ENCODE measurements at regions not wholly inside any gene's neighbourhood (a gene's known extent, or its start where the extent isn't known, plus 50 kb on each side); places are given as distances from the start of the nearest gene placed in this dataset.

DNA sequence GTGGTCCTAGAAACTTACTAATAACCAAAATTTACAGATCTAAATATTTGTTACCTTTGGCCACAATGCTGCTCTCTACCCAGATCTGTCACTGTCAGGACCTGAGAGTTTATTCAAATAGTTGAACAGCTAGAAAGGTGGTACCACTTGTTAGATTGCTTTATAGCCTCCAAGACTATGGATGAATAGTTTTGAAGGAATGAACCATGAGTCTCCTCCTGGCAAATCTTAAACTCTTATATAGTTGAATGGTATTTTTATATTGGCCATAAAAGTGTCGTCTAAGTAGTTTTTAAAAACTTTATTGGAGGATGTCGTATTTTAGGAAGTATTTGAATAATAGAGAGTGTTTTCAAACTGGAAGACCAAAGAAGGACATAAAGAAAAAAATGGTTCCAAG, 178.7 kb downstream of the AHR start:
- Mint-ChIP-seq H3K27ac (no peak overlapping the region), H3K4me3 (no peak overlapping the region), H3K27me3 (no peaks in the 10 kb centered on the region), H3K4me1 (no peaks in the 10 kb centered on the region), H3K36me3 (no peaks in the 10 kb centered on the region), H3K9me3 (no peaks in the 10 kb centered on the region)
- no peak for ATAC-seq (ENCODE audit: low read depth)
- no peak for DNase-seq (ENCODE audit: low spot score in 2 of 2)

DNA sequence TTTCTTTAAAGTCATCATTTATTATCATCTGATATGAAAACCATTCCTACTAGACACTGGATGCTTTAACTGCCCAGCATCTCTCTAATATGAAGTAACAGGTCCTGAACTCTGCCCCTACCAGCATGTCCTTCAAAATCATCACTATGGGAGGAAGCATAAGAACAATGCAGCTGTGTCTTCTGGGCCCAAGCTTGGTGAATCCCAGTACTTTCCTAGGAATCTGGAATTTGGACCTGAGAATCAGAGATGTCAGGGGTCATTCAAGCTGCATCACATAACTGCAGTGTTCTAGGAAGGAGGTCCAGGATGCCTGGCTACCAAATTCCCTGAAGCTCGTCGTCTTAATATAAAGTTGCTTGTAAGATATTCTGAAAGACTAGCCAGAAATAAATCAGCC, 182.7 kb downstream of the AHR start:
- Mint-ChIP-seq H3K27me3 (no peaks in the 10 kb centered on the region), H3K4me1 (no peaks in the 10 kb centered on the region), H3K36me3 (no peaks in the 10 kb centered on the region), H3K27ac (no peak overlapping the region), H3K4me3 (no peak overlapping the region), H3K9me3 (peaks cover 2% of the 10 kb centered on the region)
- DNase-seq (ENCODE audit: low spot score in 2 of 2) (no peak), ATAC-seq (ENCODE audit: low read depth) (no peak)

DNA sequence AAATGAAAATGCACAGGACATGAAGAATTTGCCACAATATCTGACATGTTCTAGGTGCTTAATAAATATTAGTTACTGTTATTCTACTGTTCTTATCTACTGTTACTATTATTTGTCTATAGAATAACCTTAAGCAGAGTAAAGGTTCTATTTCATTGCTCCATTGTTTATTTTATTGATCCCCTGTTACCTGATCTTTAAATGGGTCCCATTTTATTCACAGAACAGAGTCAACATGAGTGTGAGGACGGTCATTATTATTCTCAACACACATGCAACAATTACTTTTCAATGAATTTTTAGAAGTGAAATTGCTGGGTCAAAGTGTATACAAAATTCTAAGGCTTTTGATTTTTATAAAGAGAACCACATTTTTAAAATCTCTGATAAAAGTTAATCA, 186.9 kb downstream of the AHR start:
- Mint-ChIP-seq H3K4me3 (no peak overlapping the region), H3K9me3 (peaks cover 2% of the 10 kb centered on the region), H3K27me3 (no peaks in the 10 kb centered on the region), H3K4me1 (no peaks in the 10 kb centered on the region), H3K36me3 (no peaks in the 10 kb centered on the region), H3K27ac (no peak overlapping the region)
- DNase-seq (ENCODE audit: low spot score in 2 of 2): no peak
- no peak for ATAC-seq (ENCODE audit: low read depth)

DNA sequence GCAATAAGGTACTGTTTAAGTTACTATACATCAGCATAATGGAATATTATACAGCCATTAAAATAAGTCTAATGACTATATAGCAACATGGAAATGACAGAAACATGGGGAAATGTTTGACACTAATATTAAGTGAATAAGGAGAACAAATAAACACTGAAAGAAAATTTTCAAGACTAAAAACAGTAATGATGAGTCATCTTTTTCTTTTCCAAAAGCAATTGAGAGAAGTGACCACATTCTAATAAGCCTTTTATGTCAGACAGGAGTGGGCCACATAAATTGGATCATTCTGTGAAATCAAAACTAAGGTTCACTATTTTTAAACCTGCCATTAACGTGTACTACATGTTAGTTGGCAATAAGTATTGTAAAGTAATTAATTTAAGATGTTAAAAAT, 187.5 kb downstream of the AHR start:
- H3K27me3 Mint-ChIP-seq: no peaks in the 10 kb centered on the region
- no peaks in the 10 kb centered on the region for H3K36me3 Mint-ChIP-seq
- ATAC-seq (ENCODE audit: low read depth) (no peak), DNase-seq (ENCODE audit: low spot score in 2 of 2) (no peak)
- H3K4me1 Mint-ChIP-seq: no peaks in the 10 kb centered on the region
- H3K4me3 Mint-ChIP-seq: no peak overlapping the region
- H3K27ac Mint-ChIP-seq: no peak overlapping the region
- H3K9me3 Mint-ChIP-seq: peaks cover 2% of the 10 kb centered on the region

DNA sequence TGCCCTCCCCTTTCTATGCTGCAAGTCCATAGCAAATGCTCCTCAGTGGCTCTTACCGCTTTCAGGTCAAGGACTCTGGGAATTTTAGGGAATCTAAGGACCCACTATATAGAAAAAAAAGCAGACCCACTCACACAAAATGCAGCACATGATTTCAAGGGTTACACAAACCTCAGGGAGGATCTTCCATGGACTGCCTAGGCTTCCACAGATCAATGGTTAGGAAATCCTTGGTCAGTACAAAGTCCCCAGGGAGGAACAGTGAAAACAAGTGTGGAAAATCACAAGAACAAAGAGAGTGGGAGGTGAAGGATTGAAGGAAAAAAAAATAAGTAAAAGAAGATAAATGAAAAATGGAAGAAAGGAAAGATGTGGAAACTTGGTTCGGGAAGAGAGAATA, 188.4 kb downstream of the AHR start:
- no peaks in the 10 kb centered on the region for H3K36me3 Mint-ChIP-seq
- no peaks in the 10 kb centered on the region for H3K27me3 Mint-ChIP-seq
- ATAC-seq (ENCODE audit: low read depth): no peak
- H3K4me1 Mint-ChIP-seq: no peaks in the 10 kb centered on the region
- H3K4me3 Mint-ChIP-seq: no peak overlapping the region
- H3K27ac Mint-ChIP-seq: no peak overlapping the region
- peaks cover 2% of the 10 kb centered on the region for H3K9me3 Mint-ChIP-seq
- no peak for DNase-seq (ENCODE audit: low spot score in 2 of 2)

DNA sequence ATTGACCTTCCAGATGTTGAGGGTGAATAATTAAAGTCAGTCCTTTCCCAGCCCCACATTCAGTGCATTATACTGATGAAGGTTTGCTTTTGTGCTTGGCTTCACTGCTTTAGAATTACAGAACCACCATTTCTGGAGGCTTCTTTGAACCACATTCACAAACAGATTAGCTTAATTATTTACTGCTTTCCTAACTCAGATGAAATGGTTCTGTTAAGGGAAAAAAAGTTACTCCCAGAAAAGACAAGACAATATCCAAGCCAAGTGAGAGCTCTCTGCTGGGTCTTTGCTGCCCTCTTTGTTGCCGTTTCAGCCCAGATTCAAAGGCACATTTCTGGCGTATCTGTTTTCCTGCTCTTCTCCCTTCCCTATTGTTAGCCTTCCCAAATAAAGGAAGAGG, 188.9 kb downstream of the AHR start:
- Mint-ChIP-seq H3K4me3 (no peak overlapping the region), H3K4me1 (no peaks in the 10 kb centered on the region), H3K27ac (no peak overlapping the region), H3K27me3 (no peaks in the 10 kb centered on the region), H3K36me3 (no peaks in the 10 kb centered on the region), H3K9me3 (peaks cover 2% of the 10 kb centered on the region)
- ATAC-seq (ENCODE audit: low read depth) (no peak), DNase-seq (ENCODE audit: low spot score in 2 of 2) (no peak)

DNA sequence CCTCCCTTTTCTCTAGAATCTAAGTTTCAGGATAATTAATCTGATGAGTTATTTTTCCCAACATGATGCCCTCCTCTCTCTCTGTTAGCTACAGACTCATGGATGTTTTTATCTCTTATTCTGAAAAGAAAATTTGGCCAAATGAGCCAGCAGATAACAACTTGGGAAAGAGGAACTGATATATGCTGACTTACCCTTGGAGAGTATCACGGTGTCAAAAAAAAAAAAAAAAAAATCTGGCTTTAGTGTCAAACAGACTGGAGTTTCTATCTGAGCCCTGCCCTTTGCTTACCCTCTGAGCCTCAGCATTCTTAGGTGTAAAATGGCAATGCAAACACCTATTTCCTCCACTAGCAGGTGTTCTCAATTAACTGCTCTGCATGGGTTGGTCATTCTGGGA, 190.4 kb downstream of the AHR start:
- no peak overlapping the region for H3K27ac Mint-ChIP-seq
- ATAC-seq (ENCODE audit: low read depth): no peak
- no peaks in the 10 kb centered on the region for H3K36me3 Mint-ChIP-seq
- no peak for DNase-seq (ENCODE audit: low spot score in 2 of 2)
- peaks cover 2% of the 10 kb centered on the region for H3K9me3 Mint-ChIP-seq
- H3K4me1 Mint-ChIP-seq: no peaks in the 10 kb centered on the region
- no peaks in the 10 kb centered on the region for H3K27me3 Mint-ChIP-seq
- no peak overlapping the region for H3K4me3 Mint-ChIP-seq

DNA sequence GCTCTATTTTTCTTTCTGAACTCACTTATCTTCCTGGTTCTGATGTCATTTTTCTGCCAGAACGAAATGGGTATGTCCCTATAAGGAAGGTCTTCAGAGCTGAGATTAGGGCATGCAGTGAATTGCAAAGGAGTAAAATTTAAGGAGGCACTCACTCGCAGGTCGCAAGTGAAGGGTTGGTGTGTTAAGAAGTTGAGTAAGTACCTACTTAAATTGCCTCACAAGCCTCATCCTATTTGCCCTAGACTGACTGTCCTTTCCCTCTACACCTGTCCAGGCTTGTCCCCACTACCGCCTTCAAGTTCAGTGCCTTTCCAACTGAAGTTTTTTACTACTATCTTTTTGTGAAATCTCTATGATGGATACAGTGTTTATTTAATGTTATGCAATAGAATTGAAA, 191.5 kb downstream of the AHR start:
- no peak for ATAC-seq (ENCODE audit: low read depth)
- Mint-ChIP-seq H3K9me3 (peaks cover 2% of the 10 kb centered on the region), H3K27ac (no peak overlapping the region), H3K27me3 (no peaks in the 10 kb centered on the region), H3K4me3 (no peak overlapping the region), H3K4me1 (no peaks in the 10 kb centered on the region), H3K36me3 (no peaks in the 10 kb centered on the region)
- DNase-seq (ENCODE audit: low spot score in 2 of 2): no peak

DNA sequence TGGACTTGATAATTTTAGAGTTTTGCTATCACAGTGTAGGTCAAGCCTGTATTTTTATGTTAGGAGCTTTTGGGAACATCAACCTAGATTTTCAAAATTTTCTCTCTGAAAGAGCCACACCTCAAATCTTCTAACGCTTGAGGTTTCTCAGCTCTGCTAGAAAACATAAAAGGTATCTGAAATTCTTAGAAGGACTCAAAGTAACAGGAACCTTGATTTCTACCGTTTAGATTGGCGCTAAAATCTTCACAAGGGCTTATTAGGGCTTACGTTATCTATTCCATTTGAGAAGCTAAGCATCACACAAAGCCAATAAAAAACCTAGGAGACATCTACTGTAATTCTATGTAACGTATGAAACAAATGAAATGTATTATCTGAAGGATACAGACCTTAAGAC, 192.4 kb downstream of the AHR start:
- Mint-ChIP-seq H3K9me3 (peaks cover under 1% of the 10 kb centered on the region), H3K27ac (no peak overlapping the region), H3K27me3 (no peaks in the 10 kb centered on the region), H3K36me3 (no peaks in the 10 kb centered on the region), H3K4me1 (no peaks in the 10 kb centered on the region), H3K4me3 (no peak overlapping the region)
- ATAC-seq (ENCODE audit: low read depth) (no peak), DNase-seq (ENCODE audit: low spot score in 2 of 2) (no peak)

DNA sequence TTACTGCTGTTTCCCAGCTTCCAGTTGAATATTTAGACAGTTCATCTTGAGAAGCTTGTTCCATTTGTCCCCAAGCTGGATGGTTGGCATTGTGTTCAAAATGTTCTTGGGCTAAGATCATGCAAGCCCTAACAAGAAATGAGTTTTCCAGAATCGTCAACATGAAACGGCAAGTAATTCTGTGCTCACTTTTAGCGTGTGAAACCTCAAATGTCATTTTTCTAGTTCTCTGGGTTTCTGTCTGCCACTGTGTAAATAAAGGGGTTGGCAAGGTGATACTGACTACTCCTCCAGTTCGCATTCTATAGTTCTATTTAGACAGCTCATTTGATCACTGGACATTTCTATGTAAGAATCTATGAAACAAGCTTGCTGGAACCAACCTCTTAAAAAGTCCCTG, 194.0 kb downstream of the AHR start:
- no peaks in the 10 kb centered on the region for H3K36me3 Mint-ChIP-seq
- ATAC-seq (ENCODE audit: low read depth): no peak
- H3K4me1 Mint-ChIP-seq: no peaks in the 10 kb centered on the region

DNA sequence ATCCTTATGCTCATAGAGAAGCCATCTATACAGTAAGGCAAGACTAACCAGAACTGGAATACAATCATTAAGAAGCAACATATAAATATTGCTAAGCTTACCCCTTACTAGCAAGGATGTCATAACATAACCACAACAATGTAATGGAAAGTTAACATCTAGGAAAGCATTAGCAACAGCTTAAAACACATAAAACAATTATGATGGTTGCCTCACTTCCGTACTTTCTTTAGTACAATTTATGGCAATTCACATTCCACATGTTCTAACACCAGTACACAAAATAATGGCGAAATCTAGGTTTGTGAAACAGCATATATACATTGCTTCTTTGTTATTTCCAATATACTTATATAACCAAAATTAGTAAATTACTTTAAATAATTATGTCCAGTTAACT, 195.0 kb downstream of the AHR start:
- Mint-ChIP-seq H3K9me3 (no peaks in the 10 kb centered on the region), H3K27ac (no peak overlapping the region), H3K36me3 (no peaks in the 10 kb centered on the region), H3K4me3 (no peak overlapping the region), H3K4me1 (peaks cover 3% of the 10 kb centered on the region), H3K27me3 (peaks cover 4% of the 10 kb centered on the region)
- ATAC-seq (ENCODE audit: low read depth): no peak
- no peak for DNase-seq (ENCODE audit: low spot score in 2 of 2)

More for the DNA sequence above, 194.0 kb downstream of the AHR start:
- Mint-ChIP-seq H3K9me3 (no peaks in the 10 kb centered on the region), H3K4me3 (no peak overlapping the region), H3K27ac (no peak overlapping the region), H3K27me3 (peaks cover 3% of the 10 kb centered on the region)
- no peak for DNase-seq (ENCODE audit: low spot score in 2 of 2)

DNA sequence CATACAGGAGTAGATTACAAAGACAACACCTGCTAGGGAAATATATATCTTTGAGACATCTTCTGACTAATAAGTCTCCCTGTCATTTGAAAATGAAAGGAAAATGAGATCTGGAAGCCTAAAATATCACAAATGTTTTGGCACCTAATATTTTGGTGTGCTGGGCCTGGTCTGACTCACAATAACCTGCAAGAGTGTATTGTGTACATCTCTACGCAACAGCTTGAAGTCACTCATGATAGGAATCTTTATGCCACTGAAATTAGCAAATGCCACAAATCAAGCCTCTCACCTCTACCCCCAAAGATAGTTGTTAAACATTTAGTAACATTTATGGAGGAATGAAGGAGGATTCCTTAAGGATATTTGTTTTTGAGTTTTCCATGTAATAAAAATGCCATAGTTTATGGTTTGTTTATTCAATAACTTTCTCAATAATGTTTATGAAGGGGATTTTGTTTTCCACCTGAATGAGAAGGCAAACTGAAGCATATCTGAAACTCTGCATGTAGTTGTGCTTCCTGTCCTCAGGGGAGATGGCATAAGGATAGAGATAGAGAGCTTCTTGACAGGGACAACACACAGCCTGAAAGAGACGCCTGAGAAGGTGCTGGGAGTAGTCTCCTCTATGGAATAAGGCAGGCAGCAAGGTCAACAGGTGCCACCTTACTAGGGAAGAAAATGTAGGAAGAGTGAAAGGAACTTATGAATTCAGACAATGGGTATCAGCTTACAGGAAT, 197.4 kb downstream of the AHR start:
- H3K9me3 Mint-ChIP-seq: no peaks in the 10 kb centered on the region
- no peaks in the 10 kb centered on the region for H3K36me3 Mint-ChIP-seq
- DNase-seq (ENCODE audit: low spot score in 2 of 2) (no peak), ATAC-seq (ENCODE audit: low read depth) (no peak)
- peaks cover 4% of the 10 kb centered on the region for H3K27me3 Mint-ChIP-seq
- no peak overlapping the region for H3K27ac Mint-ChIP-seq
- H3K4me3 Mint-ChIP-seq: no peak overlapping the region
- H3K4me1 Mint-ChIP-seq: peaks cover 3% of the 10 kb centered on the region

DNA sequence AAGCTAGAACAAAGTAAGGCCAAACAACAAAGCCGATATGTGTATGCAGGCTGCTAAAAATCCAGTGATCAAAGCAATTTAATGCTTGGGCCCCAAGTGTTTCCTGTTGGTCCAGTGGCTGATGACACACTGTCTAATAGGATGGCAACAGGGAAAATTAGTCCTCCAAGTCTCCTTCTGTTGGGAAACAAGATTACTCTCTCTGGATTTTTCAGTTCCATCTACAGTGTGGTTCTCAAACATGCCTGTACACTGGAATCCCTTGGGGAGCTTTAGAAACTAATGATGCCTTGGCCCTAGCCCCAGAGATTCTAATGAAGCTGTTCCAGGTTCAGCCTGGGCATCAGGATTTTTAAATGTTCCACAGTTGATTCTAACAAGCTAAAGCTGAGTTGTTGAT, 198.7 kb downstream of the AHR start:
- no peak overlapping the region for H3K4me3 Mint-ChIP-seq
- H3K27ac Mint-ChIP-seq: no peak overlapping the region
- no peaks in the 10 kb centered on the region for H3K9me3 Mint-ChIP-seq
- DNase-seq (ENCODE audit: low spot score in 2 of 2) (no peak), ATAC-seq (ENCODE audit: low read depth) (no peak)
- H3K27me3 Mint-ChIP-seq: peaks cover 4% of the 10 kb centered on the region
- peaks cover 3% of the 10 kb centered on the region for H3K4me1 Mint-ChIP-seq
- H3K36me3 Mint-ChIP-seq: no peaks in the 10 kb centered on the region

DNA sequence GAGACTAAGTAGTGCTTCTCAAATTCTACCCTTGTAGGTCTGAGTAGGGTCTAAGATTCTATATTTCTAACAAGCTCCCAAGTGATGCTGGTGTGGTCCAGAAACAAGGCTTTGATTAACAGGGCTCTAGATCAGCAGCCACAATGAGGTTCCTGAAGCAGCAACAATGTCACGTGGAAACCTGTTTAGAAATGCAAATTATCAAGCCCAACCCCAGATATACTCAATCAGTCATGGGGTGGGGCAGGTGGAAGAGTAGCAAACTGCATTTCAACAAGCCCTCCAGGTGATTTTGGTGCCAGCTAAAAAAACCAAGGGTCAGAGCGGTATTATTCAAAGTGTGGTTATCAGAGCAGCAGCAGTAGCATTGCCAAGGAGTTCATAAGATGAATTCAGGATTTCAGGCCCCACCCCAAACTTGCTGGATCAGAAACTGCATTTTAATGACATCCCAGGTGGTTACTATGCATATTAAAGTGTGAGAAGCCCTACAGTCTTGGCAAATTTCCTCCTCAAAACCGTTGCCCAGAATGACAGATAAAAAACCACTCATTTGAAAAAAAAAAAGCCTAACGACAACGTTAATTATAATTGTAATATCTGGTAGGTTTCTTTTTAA, 199.2 kb downstream of the AHR start:
- peak; percentile 64 for ATAC-seq (ENCODE audit: low read depth)
- Mint-ChIP-seq H3K4me1 (peaks cover 3% of the 10 kb centered on the region), H3K4me3 (no peak overlapping the region), H3K36me3 (no peaks in the 10 kb centered on the region), H3K9me3 (no peaks in the 10 kb centered on the region), H3K27ac (no peak overlapping the region), H3K27me3 (peaks cover 4% of the 10 kb centered on the region)
- DNase-seq (ENCODE audit: low spot score in 2 of 2): no peak

DNA sequence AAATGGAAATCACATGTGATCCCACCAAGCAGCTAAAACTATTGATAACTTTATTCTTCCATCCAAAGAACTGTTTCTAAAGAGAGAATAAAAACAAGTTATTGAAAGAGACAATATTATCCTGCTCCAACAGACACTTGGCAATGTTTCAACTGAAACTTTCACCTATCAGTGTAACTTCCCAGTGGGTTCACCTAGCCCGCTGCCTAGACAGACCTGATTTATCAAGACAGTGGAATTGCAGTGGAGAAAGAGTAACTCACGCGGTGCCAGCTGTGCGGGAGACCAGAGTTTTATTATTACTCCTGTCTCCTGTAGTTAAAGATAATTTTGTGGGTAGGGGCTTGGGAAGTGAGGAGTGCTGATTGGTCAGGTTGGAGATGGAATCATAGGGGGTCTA, 199.8 kb downstream of the AHR start:
- DNase-seq (ENCODE audit: low spot score in 2 of 2) (no peak), ATAC-seq (ENCODE audit: low read depth) (no peak)
- H3K9me3 Mint-ChIP-seq: no peaks in the 10 kb centered on the region
- no peaks in the 10 kb centered on the region for H3K36me3 Mint-ChIP-seq
- H3K27ac Mint-ChIP-seq: no peak overlapping the region
- H3K4me3 Mint-ChIP-seq: no peak overlapping the region
- H3K4me1 Mint-ChIP-seq: peaks cover 3% of the 10 kb centered on the region
- H3K27me3 Mint-ChIP-seq: peaks cover 4% of the 10 kb centered on the region
